SU-DHL-6 (cell line): ENCODE measurements at regions not wholly inside any gene's neighbourhood (a gene's known extent, or its start where the extent isn't known, plus 50 kb on each side); places are given as distances from the start of the nearest gene placed in this dataset.

ENCODE experiments used
- EZH2phosphoT487 ChIP-seq: fragments of 200-600 bp; sonication (generic), shearing (Covaris generic); conservative IDR thresholded peaks from 2 replicates; pipeline ENCODE4 v1.6.1; 2018; ENCODE audit warnings: mild to moderate bottlenecking, antibody characterized with exemption, low read length, moderate library complexity, mixed read lengths
- TF ChIP-seq, protein P1 (sequence below): fragments of 200-600 bp; sonication (generic); IDR thresholded peaks from one replicate; pipeline ENCODE4 v1.5.1; 2017; ENCODE audit warnings: antibody characterized with exemption, mild to moderate bottlenecking, low read length, moderate library complexity; ENCODE audit not compliant: insufficient read depth, poor library complexity, severe bottlenecking

GRCh38 chr7:153566324-153566723, 485.9 kb upstream of the DPP6 start:
- TF ChIP-seq, protein P1, sequence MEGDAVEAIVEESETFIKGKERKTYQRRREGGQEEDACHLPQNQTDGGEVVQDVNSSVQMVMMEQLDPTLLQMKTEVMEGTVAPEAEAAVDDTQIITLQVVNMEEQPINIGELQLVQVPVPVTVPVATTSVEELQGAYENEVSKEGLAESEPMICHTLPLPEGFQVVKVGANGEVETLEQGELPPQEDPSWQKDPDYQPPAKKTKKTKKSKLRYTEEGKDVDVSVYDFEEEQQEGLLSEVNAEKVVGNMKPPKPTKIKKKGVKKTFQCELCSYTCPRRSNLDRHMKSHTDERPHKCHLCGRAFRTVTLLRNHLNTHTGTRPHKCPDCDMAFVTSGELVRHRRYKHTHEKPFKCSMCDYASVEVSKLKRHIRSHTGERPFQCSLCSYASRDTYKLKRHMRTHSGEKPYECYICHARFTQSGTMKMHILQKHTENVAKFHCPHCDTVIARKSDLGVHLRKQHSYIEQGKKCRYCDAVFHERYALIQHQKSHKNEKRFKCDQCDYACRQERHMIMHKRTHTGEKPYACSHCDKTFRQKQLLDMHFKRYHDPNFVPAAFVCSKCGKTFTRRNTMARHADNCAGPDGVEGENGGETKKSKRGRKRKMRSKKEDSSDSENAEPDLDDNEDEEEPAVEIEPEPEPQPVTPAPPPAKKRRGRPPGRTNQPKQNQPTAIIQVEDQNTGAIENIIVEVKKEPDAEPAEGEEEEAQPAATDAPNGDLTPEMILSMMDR = no peak
- TF ChIP-seq EZH2phosphoT487 = no peak
